HCT116 (cell line): ENCODE measurements at regions not wholly inside any gene's neighbourhood (a gene's known extent, or its start where the extent isn't known, plus 50 kb on each side); places are given as distances from the start of the nearest gene placed in this dataset.

Source experiments
- CEBPB ChIP-seq: IDR thresholded peaks from 2 replicates; pipeline ENCODE4 v1.6.1; 2012; ENCODE audit warnings: low read depth
- CTCF ChIP-seq, 3 experiments: fragments of 200-600 bp in 1 of 3; sonication (generic) in 1 of 3; IDR thresholded peaks in 2 of 3; conservative IDR thresholded peaks in 1 of 3; 2 replicates each; pipeline ENCODE4 v1.5.1; 2012 to 2017; ENCODE audit warnings: low read depth in 2 of 3, low read length in 2 of 3, antibody characterized with exemption in 1 of 3, borderline replicate concordance in 1 of 3, control low read depth in 1 of 3, mild to moderate bottlenecking in 1 of 3, mixed read lengths in 1 of 3, mixed run types in 1 of 3, moderate library complexity in 1 of 3; ENCODE audit not compliant: insufficient read depth in 1 of 3
- FOSL1 ChIP-seq: IDR thresholded peaks from 2 replicates; pipeline ENCODE4 v1.6.1; 2012; ENCODE audit warnings: low read depth
- RAD21 ChIP-seq: IDR thresholded peaks from 2 replicates; pipeline ENCODE4 v1.6.1; 2012; ENCODE audit warnings: low read depth, mild to moderate bottlenecking
- TF ChIP-seq, protein P1 (sequence below): IDR thresholded peaks from 2 replicates; pipeline ENCODE4 v1.6.1; 2012; ENCODE audit warnings: low read depth

GRCh38 chr11:116309446-116309845, 463.3 kb downstream of the BUD13 start:
- no peak for TF ChIP-seq RAD21
- TF ChIP-seq CTCF (IDR thresholded peaks at IDR 0.05 in 2 of 3, conservative IDR thresholded peaks at IDR 0.05 in 1 of 3; ENCODE audit: borderline replicate concordance in 1 of 3, insufficient read depth in 1 of 3, low read depth in 2 of 3, low read length in 2 of 3) = no peak
- no peak for TF ChIP-seq CEBPB
- no peak for TF ChIP-seq FOSL1
- TF ChIP-seq, protein P1, sequence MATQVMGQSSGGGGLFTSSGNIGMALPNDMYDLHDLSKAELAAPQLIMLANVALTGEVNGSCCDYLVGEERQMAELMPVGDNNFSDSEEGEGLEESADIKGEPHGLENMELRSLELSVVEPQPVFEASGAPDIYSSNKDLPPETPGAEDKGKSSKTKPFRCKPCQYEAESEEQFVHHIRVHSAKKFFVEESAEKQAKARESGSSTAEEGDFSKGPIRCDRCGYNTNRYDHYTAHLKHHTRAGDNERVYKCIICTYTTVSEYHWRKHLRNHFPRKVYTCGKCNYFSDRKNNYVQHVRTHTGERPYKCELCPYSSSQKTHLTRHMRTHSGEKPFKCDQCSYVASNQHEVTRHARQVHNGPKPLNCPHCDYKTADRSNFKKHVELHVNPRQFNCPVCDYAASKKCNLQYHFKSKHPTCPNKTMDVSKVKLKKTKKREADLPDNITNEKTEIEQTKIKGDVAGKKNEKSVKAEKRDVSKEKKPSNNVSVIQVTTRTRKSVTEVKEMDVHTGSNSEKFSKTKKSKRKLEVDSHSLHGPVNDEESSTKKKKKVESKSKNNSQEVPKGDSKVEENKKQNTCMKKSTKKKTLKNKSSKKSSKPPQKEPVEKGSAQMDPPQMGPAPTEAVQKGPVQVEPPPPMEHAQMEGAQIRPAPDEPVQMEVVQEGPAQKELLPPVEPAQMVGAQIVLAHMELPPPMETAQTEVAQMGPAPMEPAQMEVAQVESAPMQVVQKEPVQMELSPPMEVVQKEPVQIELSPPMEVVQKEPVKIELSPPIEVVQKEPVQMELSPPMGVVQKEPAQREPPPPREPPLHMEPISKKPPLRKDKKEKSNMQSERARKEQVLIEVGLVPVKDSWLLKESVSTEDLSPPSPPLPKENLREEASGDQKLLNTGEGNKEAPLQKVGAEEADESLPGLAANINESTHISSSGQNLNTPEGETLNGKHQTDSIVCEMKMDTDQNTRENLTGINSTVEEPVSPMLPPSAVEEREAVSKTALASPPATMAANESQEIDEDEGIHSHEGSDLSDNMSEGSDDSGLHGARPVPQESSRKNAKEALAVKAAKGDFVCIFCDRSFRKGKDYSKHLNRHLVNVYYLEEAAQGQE = no peak
